GM12892 (cell line): ENCODE measurements at regions not wholly inside any gene's neighbourhood (a gene's known extent, or its start where the extent isn't known, plus 50 kb on each side); places are given as distances from the start of the nearest gene placed in this dataset.

Experiments
- POLR2A ChIP-seq: IDR thresholded peaks from 2 replicates; pipeline ENCODE4 v1.6.1; 2011; ENCODE audit warnings: low read depth, low read length, control low read depth
- POLR2AphosphoS5 ChIP-seq: IDR thresholded peaks from 2 replicates; pipeline ENCODE4 v1.6.1; 2011; ENCODE audit warnings: low read depth, low read length, control low read depth

GRCh38 chr7:20038676-20039075, 178.5 kb downstream of the MACC1 start:
- no peak for TF ChIP-seq POLR2AphosphoS5
- TF ChIP-seq POLR2A, result no peak
